ENCODE measurements at regions not wholly inside any gene's neighbourhood (a gene's known extent, or its start where the extent isn't known, plus 50 kb on each side); places are given as distances from the start of the nearest gene placed in this dataset.

GRCh38 chr13:73616861-73617260 lies 517.3 kb downstream of the KLF12 start:
- no peak for DNase-seq (ENCODE audit: low read depth)

- no peak for DNase-seq (ENCODE audit: low read depth)
Observed at GRCh38 chr13:73610799-73611592, 523.2 kb downstream of the KLF12 start.

- no peak for DNase-seq (ENCODE audit: low read depth)
Observed at GRCh38 chr13:73608711-73609485, 525.3 kb downstream of the KLF12 start.

GRCh38 chr13:73608157-73608516 lies 526.1 kb downstream of the KLF12 start:
- DNase-seq (ENCODE audit: low read depth): no peak

DNA sequence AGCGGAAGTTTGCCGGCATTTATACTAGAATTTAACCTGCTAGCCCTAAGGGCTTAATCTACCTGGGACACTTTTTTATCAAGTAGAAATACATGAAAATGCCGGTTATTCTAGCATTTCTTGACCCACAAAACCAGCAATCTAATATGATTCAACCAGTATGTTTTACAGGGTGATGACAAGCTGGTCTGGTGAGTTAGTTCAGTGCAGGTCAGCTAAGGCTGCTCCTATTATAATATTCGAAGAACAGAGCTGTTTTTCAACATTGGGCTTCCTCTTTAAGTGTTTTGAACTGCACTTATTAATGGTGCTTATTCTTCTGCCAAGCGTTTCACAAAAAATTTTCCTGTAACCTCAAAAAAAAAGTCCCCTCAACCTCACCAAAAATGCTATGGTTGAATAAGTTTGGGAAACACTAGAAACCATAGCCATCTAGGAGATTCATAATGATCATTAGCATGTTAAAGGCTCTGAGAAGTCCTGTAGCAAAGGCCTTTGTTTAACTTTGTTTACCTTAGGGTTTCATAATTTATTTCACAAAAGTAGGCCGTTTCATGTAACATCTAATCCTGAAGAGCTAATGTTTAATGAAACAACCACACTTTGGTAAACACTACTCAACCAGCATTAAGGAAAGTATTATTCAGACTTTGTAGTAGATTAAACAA lies 526.6 kb downstream of the KLF12 start:
- DNase-seq (ENCODE audit: low read depth): no peak

DNA sequence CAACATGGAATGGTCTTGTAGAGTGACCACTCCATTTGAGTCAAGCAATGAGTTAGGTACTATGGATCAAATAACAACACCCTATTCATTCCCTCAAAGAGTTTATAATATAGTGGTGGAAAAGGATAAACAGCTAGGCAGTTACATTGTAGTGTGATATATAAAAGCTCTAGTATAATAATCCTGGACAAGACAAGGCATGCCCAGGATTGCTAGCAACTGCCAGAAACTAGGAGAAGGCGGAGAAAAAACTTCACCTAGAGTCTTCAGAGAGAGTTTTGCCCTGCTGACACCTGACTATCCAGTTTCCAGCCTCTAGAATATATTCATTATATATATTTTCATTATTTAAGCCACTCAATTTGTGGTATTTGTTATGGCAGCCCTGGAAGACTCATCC lies 530.6 kb downstream of the KLF12 start:
- DNase-seq (ENCODE audit: low read depth): no peak

- DNase-seq (ENCODE audit: low read depth): no peak
Observed at GRCh38 chr13:73602295-73602694, 531.9 kb downstream of the KLF12 start.

DNA sequence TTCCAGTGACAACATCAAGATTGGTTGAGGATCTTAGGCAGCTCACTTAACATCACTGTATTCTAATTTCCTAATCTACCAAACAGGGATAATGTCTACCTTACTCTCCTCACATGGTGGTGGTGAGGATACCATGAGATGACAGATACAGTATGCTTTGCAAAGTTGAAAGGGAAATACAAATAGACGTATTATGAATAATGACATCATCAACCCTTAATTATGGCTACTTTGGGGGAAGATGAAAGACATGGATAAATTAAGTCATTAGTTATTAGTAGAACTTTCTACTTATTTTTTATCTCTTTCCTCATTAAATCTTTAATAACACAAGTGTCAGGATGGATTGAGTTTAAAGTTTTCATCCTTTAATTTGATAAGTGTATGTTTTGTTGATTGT lies 532.5 kb downstream of the KLF12 start:
- DNase-seq (ENCODE audit: low read depth): no peak

GRCh38 chr13:73599232-73600128 lies 534.7 kb downstream of the KLF12 start:
- DNase-seq (ENCODE audit: low read depth): no peak

DNA sequence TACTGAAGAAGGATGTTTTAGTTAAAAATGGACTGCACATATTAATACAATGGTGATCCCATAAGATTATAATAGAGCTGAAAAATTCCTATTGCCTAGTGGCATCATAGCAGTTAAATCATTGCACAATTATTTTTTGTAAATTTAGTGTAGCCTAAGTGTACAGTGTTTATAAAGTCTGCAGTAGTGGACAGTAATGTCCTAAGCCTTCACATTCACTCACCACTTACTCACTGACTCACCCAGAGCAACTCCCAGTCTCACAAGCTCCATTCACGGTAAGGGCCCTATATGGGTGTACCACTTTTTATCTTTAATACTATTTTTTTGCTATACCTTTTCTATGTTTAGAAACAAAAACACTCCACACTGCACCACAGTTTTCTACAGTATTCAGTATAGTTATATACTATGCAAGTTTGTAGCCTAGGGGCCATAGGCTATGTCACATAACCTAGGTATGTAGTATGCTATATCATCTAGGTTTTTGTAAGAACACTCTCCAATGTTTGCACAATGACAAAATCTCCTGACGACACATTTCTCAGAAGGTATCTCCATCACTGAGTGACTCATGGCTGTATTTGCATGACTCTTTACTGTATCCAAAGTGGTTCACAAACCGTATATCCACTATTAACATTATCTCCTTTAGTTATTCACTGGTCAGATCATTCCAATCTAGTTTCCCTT lies 536.0 kb downstream of the KLF12 start:
- DNase-seq (ENCODE audit: low read depth): no peak

GRCh38 chr13:73596382-73596781 lies 537.6 kb downstream of the KLF5 start:
- no peak for DNase-seq (ENCODE audit: low read depth)

DNA sequence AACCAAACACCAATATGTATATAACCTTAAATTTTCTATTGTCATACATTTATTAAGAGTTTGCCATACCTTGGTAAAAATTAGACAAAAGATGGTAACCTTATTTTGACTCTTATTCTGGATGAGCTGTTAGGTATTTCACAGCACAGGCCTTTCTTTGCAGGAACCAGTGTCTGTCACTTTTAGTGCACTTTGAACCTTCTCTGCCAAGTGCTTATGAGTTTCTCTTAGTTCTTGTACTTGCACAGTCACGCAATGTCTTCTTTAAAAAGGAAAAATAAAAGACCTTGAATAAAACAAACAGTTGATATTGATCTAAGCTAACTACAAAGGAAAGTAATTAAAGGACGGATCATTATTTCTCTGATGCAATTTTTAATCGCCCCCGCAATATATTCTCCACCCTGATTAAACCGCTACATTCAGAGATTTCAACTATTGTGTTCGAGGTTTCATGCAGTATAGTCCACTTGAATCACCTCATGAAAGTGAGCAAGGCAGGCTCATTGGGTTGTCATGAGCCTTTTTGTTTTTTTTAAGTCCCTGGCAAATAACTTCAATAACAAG lies 534.5 kb downstream of the KLF5 start:
- DNase-seq (ENCODE audit: low read depth): no peak

- no peak for DNase-seq (ENCODE audit: low read depth)
Observed at GRCh38 chr13:73591861-73592260, 533.1 kb downstream of the KLF5 start.

DNA sequence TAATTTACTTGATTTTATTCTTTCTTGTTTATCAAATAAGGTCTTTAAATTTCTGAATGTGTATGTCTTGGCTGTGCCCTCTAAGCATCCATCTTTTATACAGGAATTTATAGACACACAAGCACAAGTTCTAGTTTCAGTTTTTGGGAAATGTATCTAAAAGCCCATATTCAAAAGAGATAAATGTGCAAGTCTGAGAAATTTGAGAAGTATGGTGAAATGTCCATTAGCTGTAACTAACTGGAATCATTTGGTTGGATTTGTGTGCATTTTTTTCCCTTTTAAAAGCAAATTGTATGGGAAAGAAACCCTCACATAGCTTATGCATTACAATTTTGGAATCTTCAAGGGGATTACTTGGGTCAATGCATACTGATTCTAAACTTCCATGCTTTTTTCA lies 532.0 kb downstream of the KLF5 start:
- no peak for DNase-seq (ENCODE audit: low read depth)

DNA sequence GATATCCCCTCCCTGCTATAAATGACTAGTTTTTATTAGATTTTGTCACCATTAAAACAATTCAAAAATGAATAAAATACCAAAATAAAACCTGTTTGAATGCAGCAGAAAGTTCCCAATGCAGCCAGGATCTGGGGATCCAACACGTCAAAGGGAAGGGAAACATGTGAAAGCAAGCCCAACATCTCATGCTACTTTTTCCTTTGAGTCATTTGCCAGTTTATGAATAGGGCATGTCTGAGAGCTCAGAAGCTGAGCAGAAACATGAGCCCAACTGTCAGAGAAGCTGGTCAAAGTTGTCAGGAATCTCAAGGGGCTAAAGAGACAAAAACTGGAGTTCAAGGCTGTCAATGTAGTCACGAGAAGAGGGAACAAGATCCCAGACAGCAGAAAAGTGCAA lies 526.4 kb downstream of the KLF5 start:
- no peak for DNase-seq (ENCODE audit: low read depth)

GRCh38 chr13:73583331-73583730 lies 524.5 kb downstream of the KLF5 start:
- DNase-seq (ENCODE audit: low read depth): no peak

DNA sequence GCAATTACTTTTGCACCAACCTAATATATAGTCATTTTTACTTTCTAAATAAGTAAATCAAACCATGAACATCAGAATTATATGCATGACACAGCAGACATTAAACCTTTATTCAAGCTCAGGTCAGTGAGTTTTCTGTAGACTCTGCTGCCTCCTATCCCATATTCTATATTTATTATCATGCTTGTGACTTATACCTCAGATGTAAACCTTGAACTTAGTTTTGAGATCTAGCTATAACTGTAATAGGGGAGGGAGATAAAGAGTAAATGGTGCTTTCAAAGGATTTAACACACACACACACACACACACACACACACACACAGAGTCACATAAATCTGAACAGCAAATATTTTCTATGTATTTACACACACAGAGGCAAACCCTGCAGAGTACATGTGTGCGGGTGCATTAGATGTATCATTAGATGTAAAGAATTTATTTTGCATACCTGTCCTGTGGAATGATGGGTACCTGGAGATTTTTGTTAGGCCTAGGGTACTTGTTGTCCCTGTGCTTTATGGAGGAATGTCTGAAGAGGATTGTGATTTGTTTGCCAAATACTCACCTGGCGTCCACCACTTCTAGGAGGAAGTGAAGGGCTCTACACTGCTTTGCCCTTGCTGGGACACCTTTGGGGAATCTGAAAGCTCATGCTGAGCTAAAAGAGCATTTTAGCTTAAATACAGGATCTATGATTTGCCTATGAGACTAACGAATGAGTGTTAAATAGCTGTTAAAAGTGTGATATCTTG lies 521.9 kb downstream of the KLF5 start:
- no peak for DNase-seq (ENCODE audit: low read depth)

DNA sequence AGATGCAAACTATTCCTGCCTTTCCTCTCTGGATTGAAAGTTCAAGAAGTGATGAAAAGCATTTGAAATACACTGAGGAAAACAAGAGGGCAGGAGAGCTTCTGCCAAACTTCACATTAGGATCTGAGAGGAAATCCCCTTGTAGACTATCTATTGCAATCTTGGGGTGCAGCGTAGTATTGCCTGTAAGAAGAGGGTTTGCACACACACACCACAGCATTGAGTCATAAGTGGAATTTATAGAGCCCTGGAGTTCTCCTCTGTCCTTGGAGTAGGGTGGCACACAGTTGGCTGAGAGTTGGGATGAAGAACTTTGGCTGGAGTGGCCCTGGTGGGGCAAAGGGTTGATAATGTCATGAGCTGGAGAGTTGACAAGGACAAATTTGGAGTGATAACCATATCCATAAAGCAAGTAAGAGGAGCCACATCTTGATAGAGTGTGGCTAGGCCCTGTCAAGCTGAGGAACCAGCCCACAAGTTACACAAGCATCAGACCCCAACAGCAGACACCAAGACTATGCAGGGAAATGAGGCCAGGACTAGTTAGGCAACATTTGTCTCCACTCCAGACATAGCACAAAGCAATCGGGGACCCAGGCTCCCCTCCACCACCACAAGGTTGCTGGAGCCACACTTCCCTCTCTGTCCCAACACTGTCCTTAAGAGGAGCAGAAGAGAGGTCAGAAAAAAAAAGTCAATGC lies 520.9 kb downstream of the KLF5 start:
- DNase-seq (ENCODE audit: low read depth): no peak

GRCh38 chr13:73578251-73578875 lies 519.6 kb downstream of the KLF5 start:
- no peak for DNase-seq (ENCODE audit: low read depth)

Measured in stimulated activated CD4-positive, alpha-beta T cell treated with anti-CD3 and anti-CD28 coated beads, Interleukin-2, amount 100 ng/mL, for 4 hours (primary cell).